CD4-positive, alpha-beta T cell treated with Interleukin-15 for 1 hour (primary cell): ENCODE measurements at regions not wholly inside any gene's neighbourhood (a gene's known extent, or its start where the extent isn't known, plus 50 kb on each side); places are given as distances from the start of the nearest gene placed in this dataset.
"Not testable (repeated sequence)": the region's sequence is repeated elsewhere in the genome, so short reads cannot be mapped to it uniquely, and the experiment has no call there.

Source experiments
- DNase-seq: peaks from one replicate; pipeline ENCODE4 v3.0.0-alpha.2; 2020

DNA sequence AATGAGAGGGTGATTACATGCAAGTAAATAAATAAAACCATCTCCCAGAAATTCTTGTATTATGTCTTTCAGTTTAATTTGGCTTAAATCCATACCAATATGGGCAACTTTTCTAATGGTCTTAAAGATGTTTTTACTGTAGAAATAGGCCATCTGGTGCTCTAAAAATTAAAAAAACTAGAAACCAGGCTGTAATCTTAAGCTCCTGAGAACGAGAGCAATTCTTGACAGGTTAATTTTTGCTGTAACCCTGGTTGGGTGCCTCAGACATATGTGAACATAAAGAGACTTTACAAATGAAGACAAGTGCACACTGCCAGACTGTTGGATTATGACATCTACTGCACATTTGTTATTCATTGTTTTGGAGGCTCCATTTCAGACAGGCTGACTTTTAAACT, 246.8 kb upstream of the DAB2 start:
- DNase-seq = no peak

DNA sequence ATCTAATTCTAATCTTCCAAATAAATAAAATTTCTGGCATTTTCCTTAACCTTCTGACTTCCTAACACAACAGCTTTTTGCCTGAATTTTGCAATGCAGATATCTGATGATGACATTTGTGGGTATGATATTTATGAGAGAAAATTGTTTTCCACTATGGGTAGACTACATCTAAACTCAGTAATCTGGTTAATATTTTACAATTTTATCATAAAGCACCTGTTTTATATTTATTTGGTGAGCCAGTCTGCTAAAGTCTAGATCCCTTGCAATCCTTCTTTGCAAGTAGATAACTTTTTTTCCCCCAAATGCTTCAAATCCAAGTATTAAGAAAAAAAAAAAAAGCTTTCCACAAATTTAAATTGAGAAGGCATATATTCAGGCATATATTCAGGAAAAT, 246.2 kb upstream of the DAB2 start:
- DNase-seq = no peak

DNA sequence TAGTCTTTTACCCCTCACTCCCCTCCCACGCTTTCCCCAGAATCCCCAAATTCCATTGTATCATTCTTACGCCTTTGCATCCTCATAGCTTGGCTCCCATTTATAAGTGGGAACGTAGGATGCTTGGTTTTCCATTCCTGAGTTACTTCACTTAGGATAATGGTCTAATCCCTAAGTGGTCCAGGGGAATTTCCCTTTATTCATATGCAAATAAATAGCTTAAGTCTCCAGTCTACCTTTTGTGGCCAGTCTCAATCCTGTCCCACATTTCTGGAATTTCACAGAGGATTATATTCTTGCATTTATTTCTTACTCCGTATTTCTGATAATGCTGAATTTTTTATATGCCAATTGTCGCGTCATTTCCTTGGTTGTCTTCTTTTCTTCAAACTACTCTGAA, 245.6 kb upstream of the DAB2 start:
- no peak for DNase-seq

DNA sequence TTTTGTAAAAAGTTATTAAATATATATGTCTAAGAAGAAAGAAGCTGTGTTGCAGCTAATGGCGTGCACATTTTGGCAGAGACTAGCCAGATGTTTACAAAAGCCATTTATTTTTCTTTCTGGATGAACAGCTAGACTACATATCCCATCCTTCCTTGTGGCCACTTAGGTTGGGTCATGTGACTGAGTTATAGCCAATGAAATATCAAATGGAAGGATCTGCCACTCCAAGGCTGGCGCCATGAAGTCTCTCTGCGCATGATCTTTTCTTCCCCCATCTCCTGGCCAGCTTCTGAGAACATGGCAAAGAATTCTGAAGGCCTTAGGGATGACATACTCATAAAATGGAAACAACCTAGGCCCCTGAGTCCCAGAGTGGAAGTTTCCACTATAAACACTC, 244.2 kb upstream of the DAB2 start:
- no peak for DNase-seq

DNA sequence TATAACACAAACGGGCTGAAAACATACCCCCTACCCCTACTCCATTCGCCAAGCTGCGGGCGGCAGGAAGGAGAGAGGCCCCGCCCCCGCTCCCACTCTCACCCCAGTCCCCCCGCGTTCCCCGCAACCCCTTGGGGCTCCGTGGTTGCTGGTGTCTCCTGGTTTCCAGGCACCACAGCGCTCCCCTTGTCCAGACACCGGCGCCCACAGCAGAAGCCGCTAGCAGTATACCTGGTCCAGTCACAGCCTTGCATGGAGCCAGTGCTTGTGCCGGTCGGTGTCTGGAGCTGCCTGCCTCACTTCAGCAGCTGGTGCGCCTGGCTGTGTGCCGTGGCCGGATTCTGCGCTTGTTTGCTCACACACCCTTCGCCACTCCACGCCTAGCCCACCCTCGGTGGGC, 240.5 kb upstream of the DAB2 start:
- no peak for DNase-seq

DNA sequence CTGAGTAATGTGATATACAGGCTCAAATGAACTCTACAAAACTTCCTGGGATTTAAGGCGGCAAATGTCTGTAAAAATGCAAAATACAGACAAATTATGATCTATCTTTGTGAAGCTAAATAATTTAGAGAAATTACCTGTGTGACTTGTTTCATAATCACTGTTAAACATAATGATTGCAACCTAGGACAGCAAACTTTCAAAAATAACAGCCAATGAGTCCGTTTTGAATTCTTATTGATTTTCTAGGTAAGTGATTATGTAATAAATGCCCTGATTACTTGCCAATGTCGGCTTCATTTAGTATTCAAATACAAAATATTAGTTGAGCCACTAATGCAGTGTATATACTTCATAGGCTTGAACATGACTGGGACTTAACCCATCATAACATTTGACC, 238.2 kb upstream of the DAB2 start:
- DNase-seq = no peak

DNA sequence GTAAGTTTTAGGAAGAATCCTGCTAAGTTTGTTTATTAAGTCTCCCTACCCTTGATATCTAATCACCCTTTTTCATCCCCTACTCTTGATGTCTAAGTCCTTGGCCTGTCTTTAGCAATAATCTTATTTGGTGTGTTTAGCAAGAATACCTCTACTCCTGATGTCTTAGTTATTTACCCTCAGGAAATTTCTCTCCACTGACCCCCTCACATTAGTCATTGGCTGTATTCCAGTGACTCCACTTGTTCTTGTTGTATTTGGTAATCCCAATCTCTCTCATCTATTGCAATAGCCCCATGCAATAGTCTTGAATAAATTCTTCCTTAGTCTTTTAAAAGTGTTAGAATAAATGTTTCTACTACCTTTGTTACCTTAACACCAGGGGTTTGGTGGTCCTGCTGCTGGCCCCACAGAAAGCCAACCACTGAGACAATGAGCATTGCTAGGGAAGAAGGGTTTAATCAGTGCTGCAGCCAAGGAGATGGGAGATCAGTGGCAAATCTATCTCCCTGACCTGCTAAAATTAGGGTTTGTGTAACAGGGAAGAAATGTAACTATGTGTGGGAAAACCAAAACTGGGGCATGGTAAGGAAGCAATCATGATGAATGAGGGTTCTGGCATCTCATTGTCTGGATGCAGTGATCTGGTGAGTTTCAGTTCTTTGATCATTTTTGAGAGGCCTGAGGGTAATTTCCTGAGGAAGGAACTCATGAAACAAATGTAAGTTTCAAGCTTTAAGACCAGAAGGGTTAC, 236.4 kb upstream of the DAB2 start:
- no peak for DNase-seq

DNA sequence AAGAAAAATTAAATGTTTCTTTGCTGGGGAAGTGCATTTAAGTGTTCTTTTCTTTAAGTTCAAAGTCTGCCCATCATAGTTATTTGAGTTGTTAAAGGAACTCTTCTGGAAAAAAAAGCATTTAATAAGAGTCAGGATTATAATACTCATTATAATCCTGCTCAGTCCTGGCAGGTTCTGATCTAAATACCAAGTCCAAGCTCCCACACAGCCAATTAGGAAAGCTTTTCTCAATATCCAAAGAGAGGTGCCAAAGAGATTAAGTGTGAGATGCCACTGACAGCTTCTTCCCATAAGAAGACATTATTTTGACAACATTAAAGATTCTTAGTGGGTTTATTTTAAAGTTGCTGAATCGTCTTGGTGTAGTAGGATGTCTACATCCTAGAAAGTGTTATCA, 235.2 kb upstream of the DAB2 start:
- no peak for DNase-seq

DNA sequence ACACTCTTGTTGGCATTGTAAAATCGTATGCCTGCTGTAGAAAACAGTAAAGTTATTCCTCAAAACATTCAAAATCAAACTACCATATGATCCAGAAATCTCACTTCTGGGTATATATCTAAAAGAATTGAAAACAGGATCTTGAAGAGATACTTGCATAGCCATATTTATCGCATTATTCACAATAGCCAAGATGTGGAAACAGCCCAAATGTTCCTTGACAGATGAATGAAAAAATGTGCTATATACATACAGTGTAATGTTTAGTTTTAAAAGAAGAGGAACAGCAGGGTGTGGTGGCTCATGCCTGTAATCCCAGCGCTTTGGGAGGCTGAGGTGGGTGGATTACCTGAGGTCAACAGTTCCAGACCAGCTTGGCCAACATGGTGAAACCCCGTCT, 234.1 kb upstream of the DAB2 start:
- no peak for DNase-seq

DNA sequence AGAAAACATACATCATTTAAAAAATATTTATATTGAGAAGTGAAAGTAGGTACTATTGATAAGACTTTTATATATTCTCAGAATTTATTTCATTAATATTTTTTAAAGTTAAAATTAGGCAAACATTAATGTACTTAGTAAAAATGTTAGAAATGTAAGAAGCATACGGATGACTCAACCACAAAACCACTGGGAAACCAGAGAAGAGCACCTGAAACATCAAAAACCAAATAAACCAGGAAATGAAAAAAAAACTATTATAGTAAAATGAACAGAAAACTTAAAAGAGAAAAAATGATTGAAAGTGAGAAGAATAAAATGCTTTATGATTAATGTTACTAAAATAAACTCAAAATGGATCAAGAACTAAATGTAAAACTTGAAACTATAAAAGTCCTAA, 233.2 kb upstream of the DAB2 start:
- no peak for DNase-seq

DNA sequence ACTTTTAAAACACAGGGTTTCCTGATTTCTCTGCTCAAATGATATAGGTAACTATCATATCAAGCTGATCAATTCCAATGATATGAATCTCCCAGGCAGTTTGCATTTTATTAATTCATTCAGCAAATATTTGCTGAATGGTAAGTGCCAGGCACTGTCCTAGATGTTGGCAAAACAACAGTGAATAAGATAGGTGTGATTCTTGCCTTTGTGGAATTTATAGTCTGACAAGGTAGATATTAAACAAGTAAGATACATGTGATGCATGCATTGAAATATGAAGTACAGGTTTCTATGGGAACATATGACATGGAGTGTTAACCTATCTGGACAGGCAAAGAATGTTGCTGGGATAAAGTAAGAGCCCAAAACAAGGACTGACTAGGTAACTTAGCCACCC, 231.8 kb upstream of the DAB2 start:
- DNase-seq = no peak

DNA sequence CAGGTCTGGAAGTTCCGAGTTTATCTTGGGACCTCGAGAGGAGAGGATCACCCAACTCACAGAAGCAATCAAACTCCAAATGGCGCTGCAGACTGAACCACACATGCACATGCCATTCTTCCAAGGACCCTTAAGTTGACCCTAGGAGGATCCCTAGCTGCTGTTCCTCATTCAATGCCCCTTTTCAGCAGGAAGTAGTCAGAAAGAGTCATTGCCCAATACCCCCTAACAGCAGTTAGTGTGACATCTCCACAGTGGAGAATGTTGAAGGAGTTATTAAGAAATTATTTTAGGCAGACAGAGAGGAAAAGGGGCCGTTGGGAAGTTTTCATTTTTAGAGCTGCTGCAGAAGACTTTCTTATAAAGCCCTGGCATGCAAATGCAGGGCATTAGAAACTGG, 229.9 kb upstream of the DAB2 start:
- no peak for DNase-seq

DNA sequence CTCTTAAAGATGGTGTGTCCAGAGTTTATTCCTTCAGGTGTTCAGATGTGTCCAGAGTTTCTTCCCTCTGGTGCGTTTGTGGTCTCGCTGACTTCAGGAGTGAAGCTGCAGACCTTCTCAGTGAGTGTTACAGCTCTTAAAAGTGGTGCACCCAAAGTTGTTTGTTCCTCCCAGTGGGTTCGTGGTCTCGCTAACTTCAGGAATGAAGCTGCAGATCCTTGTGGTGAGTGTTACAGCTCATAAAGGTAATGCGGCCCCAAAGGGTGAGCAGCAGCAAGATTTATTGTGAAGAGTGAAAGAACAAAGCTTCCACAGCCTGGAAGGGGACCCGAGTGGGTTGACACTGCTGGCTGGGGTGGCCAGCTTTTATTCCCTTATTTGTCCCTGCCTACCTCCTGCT, 227.7 kb upstream of the DAB2 start:
- not testable (repeated sequence) for DNase-seq

DNA sequence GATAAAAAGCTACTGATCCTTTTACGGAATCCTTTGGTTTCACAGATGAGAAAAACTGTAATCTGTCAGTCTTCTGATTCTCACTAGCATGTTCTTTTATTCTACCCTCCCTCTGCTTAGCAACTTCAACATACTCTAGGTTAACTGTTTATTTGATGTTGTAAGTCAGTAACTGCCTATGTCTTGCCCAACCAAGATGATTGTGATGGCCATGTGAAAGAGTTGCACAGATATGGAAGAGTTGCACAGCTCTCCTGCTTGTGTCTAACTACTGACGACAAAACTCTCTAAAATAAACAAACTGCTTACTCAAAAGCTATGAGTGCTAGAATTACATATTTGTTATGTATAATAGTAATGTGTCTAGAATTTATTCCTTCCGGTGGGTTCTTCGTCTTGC, 227.3 kb upstream of the DAB2 start:
- no peak for DNase-seq

DNA sequence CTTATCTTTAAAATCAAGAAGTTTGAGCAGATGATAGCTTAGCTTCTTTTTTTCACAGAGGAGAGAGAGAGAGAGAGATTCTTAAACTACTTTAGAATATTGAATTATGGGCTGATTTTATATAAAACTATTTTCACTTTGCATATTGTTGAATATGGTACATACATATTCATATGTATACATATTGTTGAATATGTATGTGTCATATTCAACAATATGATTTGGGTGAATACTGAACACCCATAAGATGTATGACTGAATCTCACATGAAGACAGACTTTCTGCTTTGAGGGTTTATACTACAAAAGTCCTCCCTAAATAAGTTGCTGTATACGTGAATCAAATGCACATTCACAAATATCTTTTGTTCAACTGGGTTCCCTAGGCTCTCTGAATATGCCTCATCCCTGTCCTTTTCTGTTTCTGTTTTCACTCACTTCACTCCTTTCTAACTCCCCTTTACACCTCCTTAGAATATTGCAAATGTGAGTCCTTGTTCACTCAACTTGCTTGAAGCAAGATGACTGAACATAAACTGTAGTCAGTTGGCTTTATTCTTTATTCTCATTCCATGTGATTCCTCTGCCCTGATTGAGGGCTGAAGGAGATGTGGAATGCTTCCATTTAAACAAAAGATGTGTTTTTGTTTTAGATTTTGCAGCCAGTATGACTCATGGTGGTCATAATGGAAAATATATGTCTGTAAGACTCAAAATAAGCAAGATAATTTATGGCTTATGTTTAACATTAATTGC, 225.4 kb upstream of the DAB2 start:
- no peak for DNase-seq

DNA sequence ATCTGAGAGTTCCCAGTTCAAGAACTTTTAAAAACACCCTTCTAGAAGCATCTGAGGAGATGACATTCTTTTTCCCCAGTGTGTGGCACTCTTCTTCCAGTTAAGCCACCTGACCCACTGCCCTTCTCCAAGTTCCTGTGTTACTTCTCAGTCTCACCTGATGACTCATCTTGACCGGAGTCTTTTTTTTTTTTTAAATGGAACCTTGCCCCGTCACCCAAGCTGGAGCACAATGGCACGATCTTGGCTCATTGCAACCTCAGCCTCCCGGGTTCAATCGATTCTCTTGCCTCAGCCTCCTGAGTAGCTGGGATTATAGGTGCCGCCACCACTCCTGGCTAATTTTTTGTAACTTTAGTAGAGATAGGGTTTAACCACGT, 224.1 kb upstream of the DAB2 start:
- DNase-seq = no peak

DNA sequence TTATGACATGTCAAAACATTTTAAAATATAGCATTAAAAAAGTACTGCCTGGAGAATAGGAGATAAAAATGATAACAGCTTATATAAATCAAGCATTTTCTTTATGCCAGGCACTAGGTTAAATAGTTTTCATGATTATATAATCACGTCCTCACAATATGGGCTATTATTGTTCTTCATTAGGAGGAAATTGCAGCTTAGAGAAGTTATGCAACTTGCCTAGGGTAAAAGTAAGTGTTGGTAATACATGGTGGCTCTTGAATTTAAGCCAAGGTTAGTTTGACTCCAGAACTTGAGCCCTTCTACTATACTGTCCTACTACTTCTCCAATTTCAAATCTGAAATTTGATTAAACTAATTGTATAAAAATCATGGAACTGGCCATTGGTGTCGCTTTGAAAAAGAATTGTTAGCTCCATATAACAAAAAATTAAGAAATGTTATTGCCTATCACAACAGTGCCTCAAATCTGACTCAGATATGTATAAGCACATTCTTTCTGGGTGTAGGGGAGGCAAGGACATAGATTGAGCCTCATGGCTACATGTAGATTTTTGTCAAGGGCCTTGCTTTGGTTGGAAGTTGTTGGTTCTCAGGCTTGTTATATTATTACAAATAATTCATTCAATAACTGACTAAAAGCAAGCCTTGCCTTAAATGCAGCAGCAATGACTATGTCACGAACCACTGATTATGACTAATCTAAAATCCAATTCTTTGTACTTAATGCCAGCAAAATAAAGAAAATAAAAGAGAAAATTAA, 223.5 kb upstream of the DAB2 start:
- DNase-seq = no peak

DNA sequence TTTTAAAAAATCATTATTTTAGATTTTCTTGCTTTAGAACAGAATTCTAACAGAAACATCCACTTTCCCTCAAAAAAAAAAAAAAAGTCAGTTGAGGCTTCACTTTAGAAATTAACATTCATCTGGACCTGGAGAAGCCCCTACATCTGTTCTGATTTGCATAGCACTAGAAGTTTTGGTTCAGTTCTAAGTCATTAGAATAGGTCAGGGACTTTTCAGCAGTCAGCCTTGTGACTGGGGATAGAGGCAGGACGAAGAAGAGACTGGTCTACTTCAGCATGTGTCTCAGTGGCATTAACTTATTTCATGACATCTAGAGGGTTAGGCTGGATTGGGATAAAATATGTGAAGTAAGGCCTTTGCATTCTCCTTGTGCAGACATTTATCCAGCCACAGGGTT, 215.8 kb upstream of the DAB2 start:
- no peak for DNase-seq

DNA sequence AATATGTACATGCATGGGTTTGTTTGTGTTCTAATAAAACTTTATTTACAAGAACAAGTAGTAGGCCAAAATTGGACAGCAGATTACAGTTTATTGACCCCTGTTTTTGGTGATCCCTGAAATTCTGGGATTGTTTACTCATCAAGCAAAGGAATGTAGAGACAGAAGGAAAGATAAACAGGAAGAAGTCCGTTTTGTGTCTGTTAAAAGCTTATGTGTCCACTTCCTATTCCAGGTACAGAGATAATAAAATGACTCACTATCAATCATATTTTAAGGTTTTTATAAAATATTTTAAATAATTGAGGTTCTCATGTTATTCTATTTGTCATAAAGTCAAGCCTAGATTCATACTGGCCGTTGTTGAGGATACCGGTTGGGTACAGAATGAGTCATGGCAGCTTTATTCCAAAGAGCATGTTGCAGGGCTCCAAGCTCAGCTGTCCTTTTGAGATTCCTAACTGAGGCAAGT, 214.9 kb upstream of the DAB2 start:
- DNase-seq = no peak

DNA sequence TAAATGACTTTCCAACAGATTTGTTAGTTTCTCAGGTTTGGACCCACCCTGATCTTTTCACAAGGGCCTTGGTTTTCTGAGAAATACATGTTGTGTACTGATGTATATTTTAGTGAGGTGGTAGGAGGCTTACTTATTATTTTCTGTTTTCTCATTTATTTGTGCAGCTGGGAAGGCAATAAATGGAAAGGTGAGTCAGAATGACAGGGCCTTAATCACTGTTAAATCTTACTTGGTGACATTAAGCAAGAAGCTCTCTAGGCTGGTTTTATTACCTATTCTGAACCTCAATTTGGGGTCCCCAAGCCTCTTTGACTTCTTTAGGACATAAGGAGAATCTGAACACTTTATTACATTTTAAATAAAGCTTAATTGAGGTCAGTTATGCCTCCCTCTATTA, 214.0 kb upstream of the DAB2 start:
- DNase-seq = no peak

DNA sequence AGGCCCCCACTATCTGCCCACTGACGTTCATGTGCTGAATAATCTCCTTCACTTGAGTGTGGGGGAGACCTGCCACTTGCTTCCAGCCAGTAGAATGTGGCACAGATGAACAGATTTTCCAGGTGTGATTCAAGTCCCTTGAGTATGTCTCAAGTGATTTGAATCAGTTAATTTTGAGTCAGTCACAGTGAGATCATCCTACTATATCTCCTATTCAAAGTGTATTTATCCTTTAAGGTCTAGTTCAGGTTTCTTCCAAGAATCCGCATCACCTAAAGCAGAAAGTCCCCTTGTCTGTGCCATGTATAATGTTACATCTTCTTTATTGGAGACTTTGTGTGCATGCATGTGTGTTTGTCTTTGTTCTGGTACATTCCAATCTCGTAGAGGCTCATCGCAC, 208.3 kb upstream of the DAB2 start:
- DNase-seq = no peak

DNA sequence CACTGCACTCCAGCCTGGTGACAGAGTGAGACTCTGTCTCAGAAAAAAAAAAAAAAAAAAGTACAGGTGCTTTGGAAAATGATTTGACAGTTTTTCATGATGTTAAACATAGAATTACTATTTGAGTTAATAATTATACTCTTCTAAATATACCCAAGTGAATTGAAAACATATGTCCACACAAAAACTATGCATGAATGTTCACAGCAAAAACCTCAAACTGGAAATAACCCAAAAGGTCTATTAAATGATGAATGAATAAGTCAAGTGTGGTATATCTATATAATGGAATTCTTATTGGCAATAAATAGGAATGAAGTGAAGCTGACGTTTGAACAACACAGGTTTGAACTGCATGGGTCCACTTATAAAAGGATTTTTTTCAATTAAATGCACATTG, 207.2 kb upstream of the DAB2 start:
- DNase-seq = no peak

DNA sequence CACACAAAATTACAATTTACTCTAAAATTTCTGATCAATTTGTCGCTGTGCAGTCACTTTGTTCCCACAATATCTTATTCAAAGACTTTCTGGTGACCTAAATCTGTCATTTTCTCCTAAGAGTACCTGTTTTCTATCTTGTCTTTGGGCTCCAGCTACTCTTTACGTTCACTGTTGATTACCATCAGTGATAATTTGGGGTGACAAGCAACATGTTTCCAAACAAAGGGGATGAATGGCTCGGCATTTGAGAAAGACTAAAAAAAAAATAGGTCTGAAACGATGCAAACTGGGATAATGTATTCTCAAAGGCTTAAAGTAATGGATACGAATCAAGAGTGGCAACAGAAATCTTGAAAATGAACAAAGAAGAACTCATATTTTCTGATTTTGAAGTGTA, 205.2 kb upstream of the DAB2 start:
- DNase-seq = no peak

DNA sequence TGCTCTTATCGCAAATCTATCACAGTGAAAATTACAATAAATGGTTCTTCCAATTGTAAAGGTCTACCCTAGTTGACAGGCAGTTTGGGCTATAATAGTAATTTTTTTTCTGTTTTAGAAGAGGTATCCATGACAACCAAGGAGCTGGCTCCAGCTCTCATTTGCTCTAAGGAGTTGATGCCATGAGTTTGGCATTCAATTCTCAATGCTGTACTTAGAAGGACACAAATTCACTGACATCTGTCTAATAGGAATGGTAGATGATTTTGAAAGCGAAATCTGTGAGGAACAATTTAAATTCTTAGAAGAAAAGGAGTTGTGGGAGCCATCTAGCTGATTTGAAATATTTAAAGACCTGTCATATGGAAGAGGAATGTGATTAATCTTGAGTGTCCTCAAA, 203.6 kb upstream of the DAB2 start:
- DNase-seq = no peak
